ENCODE measurements at regions not wholly inside any gene's neighbourhood (a gene's known extent, or its start where the extent isn't known, plus 50 kb on each side); places are given as distances from the start of the nearest gene placed in this dataset.

GRCh38 chr16:6837722-6838121 is 494.9 kb upstream of the RBFOX1 start:
- TF ChIP-seq CTCF (IDR thresholded peaks at IDR 0.05), result no peak
- no peak for TF ChIP-seq POLR2A (IDR thresholded peaks at IDR 0.05)

Measured in heart left ventricle (tissue), 13 donors.